ENCODE measurements at regions not wholly inside any gene's neighbourhood (a gene's known extent, or its start where the extent isn't known, plus 50 kb on each side); places are given as distances from the start of the nearest gene placed in this dataset.

- no peak for TF ChIP-seq CTCF (IDR thresholded peaks at IDR 0.05 in 2 of 3, conservative IDR thresholded peaks at IDR 0.05 in 1 of 3; ENCODE audit: insufficient read depth in 2 of 3, low read depth in 1 of 3, low read length in 3 of 3)
- TF ChIP-seq HDAC6 (IDR thresholded peaks at IDR 0.05; ENCODE audit: low read depth, low read length), result no peak
- no peak for TF ChIP-seq U2AF1 (optimal IDR thresholded peaks at IDR 0.05; ENCODE audit: low read depth, low read length)
- TF ChIP-seq CBFB (CRISPR knock-in tag; IDR thresholded peaks at IDR 0.05), result no peak
- no peak for TF ChIP-seq ELF1 (tag; IDR thresholded peaks at IDR 0.05)
- TF ChIP-seq CREB3 (tag; conservative IDR thresholded peaks at IDR 0.05; ENCODE audit: low read depth), result no peak
- TF ChIP-seq MTA2 (IDR thresholded peaks at IDR 0.05; ENCODE audit: low read depth), result no peak
- no peak for TF ChIP-seq GTF3C2 (IDR thresholded peaks at IDR 0.05; ENCODE audit: borderline replicate concordance, extremely low read depth, insufficient read length)
- TF ChIP-seq ZNF766 (CRISPR knock-in tag; conservative IDR thresholded peaks at IDR 0.05), result peak; percentile 57; the same call in 1 of the 2 replicates
- TF ChIP-seq THRAP3 (IDR thresholded peaks at IDR 0.05; ENCODE audit: borderline replicate concordance), result no peak
- no peak for TF ChIP-seq GABPA (tag; conservative IDR thresholded peaks at IDR 0.05; ENCODE audit: low read depth)
- TF ChIP-seq MEIS2 (IDR thresholded peaks at IDR 0.05; ENCODE audit: partially characterized antibody), result no peak
- TF ChIP-seq ZNF444 (CRISPR knock-in tag; IDR thresholded peaks at IDR 0.05), result no peak
- no peak for TF ChIP-seq BRCA1 (IDR thresholded peaks at IDR 0.05)
- TF ChIP-seq BRCA1 (CRISPR knock-in tag; IDR thresholded peaks at IDR 0.05), result no peak
- no peak for TF ChIP-seq ARHGAP35 (IDR thresholded peaks at IDR 0.05; ENCODE audit: partially characterized antibody)
- TF ChIP-seq MTA1 (IDR thresholded peaks at IDR 0.05; ENCODE audit: borderline replicate concordance), result no peak
- TF ChIP-seq ZNF23 (CRISPR knock-in tag; IDR thresholded peaks at IDR 0.05), result no peak
- no peak for TF ChIP-seq TCF7 (IDR thresholded peaks at IDR 0.05; ENCODE audit: borderline replicate concordance)
- TF ChIP-seq ZNF436 (CRISPR knock-in tag; IDR thresholded peaks at IDR 0.05), result no peak
- no peak for TF ChIP-seq TSHZ1 (CRISPR knock-in tag; IDR thresholded peaks at IDR 0.05)
Observed at GRCh38 chr3:170768334-170768801, 101.6 kb downstream of the RPL22L1 start (continued).

Measured in K562 (cell line).